Panc1 (cell line): ENCODE measurements at regions not wholly inside any gene's neighbourhood (a gene's known extent, or its start where the extent isn't known, plus 50 kb on each side); places are given as distances from the start of the nearest gene placed in this dataset.

Source experiments
- ATAC-seq: fragments of 200-7000 bp; cut with Tn5 transposase; 2 replicates; pipeline ENCODE4 v1.9.1; 2020; ENCODE audit warnings: mild to moderate bottlenecking, moderate library complexity
- BruUV-seq: library from RNA; stranded (reverse); fragments of 400-500 nt; replicated peaks from 2 replicates; lab custom pipeline; 2021; lab: Mats Ljungman, UMichigan
- CTCF ChIA-PET: fragments of 300-600 bp; sonication (Branson Sonifier 250); formaldehyde crosslinking; loops from one replicate; lab custom pipeline; 2022; ENCODE audit warnings: antibody characterized with exemption; lab: Charles Lee
- POLR2A ChIA-PET: fragments of 300-600 bp; sonication (Branson Sonifier 250); formaldehyde crosslinking; loops from one replicate; lab custom pipeline; 2022; ENCODE audit warnings: antibody characterized with exemption; lab: Charles Lee
- DNase-seq: peaks from one replicate; pipeline ENCODE4 v3.0.0-alpha.2; 2010; ENCODE audit warnings: low read depth, low spot score
- H3K27ac ChIP-seq: 2 replicates; pipeline ENCODE4 v1.5.1; 2011; ENCODE audit warnings: mild to moderate bottlenecking, low read length, inconsistent platforms
- H3K27me3 ChIP-seq: fragments of 200-500 bp; sonication (Bioruptor generic); 2 replicates; pipeline ENCODE4 v1.6.0; 2014; ENCODE audit warnings: low read length, inconsistent platforms; ENCODE audit not compliant: control insufficient read depth, insufficient read depth
- H3K36me3 ChIP-seq: fragments of 200-500 bp; sonication (Bioruptor generic); 2 replicates; pipeline ENCODE4 v1.5.1; 2014; ENCODE audit warnings: inconsistent platforms, mild to moderate bottlenecking, low read length, moderate library complexity; ENCODE audit not compliant: control insufficient read depth, insufficient read depth
- H3K4me1 ChIP-seq: 2 replicates; pipeline ENCODE4 v1.5.1; 2011; ENCODE audit warnings: inconsistent platforms, mild to moderate bottlenecking, low read length, moderate library complexity; ENCODE audit not compliant: control insufficient read depth, insufficient read depth
- H3K4me3 ChIP-seq, 2 experiments: 2 replicates each; pipeline ENCODE4 v1.5.1; 2011 to 2012; ENCODE audit warnings: low read depth in 2 of 2, low read length in 2 of 2, mild to moderate bottlenecking in 2 of 2, inconsistent platforms in 1 of 2, moderate library complexity in 1 of 2
- H3K9me3 ChIP-seq: fragments of 200-500 bp; sonication (Bioruptor generic); 2 replicates; pipeline ENCODE4 v1.5.1; 2014; ENCODE audit warnings: low read depth, mild to moderate bottlenecking, inconsistent platforms, low read length, moderate library complexity; ENCODE audit not compliant: control insufficient read depth, insufficient read depth
- POLR2AphosphoS5 ChIP-seq: IDR thresholded peaks from 2 replicates; pipeline ENCODE4 v1.6.1; 2012; ENCODE audit warnings: mild to moderate bottlenecking, low read depth, low read length, moderate library complexity
- SIN3A ChIP-seq: IDR thresholded peaks from 2 replicates; pipeline ENCODE4 v1.6.1; 2012; ENCODE audit warnings: low read depth, mild to moderate bottlenecking, low read length, moderate library complexity, borderline replicate concordance; ENCODE audit not compliant: insufficient read depth
- TCF7L2 ChIP-seq: IDR thresholded peaks from 2 replicates; pipeline ENCODE4 v1.6.1; 2011; ENCODE audit warnings: mild to moderate bottlenecking, low read depth, low read length, inconsistent platforms
- in situ Hi-C: cut with HindIII; loops from 2 replicates; pipeline ENCODE4 v1.10.0; 2016; ENCODE audit warnings: low sequenced_read_pairs, low pct_unique_long_range_greater_than_20kb
- intact Hi-C: fragments of 100-400 bp; cut with micrococcal nuclease; formaldehyde crosslinking; loops from one replicate; pipeline ENCODE4 v1.10.0; 2022; ENCODE audit not compliant: unreplicated experiment
- TF ChIP-seq, protein P1 (sequence below): fragments of 450-650 bp; IDR thresholded peaks from 2 replicates; pipeline ENCODE4 v1.5.1; 2017; ENCODE audit warnings: mild to moderate bottlenecking
- TF ChIP-seq, protein P2 (sequence below), 2 experiments: IDR thresholded peaks; 2 replicates each; pipeline ENCODE4 v1.6.1; 2011 to 2012; ENCODE audit warnings: low read depth in 2 of 2, control low read depth in 1 of 2, low read length in 1 of 2, mild to moderate bottlenecking in 1 of 2, moderate library complexity in 1 of 2; ENCODE audit not compliant: insufficient read depth in 1 of 2

DNA sequence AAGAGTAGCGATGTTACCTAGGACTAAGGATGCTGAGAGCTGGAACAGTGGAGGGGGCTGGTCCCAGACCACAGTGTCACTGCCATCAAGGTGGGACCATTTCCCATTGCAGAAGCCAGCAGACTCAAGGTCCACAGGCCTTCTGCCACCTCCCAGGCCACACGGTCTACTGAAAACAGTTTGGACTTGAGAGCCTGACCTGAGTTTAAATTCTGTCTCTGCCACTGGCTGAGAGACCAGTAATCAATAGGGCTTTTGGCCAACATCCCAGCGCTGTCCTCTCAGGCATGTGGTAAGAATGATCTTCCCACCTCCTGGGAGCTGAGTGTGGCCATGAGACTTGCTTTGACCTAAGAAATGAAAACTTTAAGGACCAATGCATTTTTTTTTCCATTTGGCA, 331.4 kb upstream of the CDH5 start:
- intact Hi-C loops (no loop called here), in situ Hi-C loops (no loop called here)
- no peak for DNase-seq
- no peaks in the 10 kb centered on the region for H3K27me3 ChIP-seq
- TF ChIP-seq SIN3A (no peak), POLR2AphosphoS5 (no peak), TCF7L2 (no peak)
- TF ChIP-seq, protein P1, sequence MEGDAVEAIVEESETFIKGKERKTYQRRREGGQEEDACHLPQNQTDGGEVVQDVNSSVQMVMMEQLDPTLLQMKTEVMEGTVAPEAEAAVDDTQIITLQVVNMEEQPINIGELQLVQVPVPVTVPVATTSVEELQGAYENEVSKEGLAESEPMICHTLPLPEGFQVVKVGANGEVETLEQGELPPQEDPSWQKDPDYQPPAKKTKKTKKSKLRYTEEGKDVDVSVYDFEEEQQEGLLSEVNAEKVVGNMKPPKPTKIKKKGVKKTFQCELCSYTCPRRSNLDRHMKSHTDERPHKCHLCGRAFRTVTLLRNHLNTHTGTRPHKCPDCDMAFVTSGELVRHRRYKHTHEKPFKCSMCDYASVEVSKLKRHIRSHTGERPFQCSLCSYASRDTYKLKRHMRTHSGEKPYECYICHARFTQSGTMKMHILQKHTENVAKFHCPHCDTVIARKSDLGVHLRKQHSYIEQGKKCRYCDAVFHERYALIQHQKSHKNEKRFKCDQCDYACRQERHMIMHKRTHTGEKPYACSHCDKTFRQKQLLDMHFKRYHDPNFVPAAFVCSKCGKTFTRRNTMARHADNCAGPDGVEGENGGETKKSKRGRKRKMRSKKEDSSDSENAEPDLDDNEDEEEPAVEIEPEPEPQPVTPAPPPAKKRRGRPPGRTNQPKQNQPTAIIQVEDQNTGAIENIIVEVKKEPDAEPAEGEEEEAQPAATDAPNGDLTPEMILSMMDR = no peak
- TF ChIP-seq, protein P2, sequence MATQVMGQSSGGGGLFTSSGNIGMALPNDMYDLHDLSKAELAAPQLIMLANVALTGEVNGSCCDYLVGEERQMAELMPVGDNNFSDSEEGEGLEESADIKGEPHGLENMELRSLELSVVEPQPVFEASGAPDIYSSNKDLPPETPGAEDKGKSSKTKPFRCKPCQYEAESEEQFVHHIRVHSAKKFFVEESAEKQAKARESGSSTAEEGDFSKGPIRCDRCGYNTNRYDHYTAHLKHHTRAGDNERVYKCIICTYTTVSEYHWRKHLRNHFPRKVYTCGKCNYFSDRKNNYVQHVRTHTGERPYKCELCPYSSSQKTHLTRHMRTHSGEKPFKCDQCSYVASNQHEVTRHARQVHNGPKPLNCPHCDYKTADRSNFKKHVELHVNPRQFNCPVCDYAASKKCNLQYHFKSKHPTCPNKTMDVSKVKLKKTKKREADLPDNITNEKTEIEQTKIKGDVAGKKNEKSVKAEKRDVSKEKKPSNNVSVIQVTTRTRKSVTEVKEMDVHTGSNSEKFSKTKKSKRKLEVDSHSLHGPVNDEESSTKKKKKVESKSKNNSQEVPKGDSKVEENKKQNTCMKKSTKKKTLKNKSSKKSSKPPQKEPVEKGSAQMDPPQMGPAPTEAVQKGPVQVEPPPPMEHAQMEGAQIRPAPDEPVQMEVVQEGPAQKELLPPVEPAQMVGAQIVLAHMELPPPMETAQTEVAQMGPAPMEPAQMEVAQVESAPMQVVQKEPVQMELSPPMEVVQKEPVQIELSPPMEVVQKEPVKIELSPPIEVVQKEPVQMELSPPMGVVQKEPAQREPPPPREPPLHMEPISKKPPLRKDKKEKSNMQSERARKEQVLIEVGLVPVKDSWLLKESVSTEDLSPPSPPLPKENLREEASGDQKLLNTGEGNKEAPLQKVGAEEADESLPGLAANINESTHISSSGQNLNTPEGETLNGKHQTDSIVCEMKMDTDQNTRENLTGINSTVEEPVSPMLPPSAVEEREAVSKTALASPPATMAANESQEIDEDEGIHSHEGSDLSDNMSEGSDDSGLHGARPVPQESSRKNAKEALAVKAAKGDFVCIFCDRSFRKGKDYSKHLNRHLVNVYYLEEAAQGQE (IDR thresholded peaks at IDR 0.05; ENCODE audit: insufficient read depth in 1 of 2, low read depth in 2 of 2, low read length in 1 of 2) = no peak
- no peak overlapping the region for H3K27ac ChIP-seq
- POLR2A ChIA-PET = no interaction called here
- no TSS peak for BruUV-seq
- ATAC-seq = no peak
- H3K4me3 ChIP-seq = no peak overlapping the region
- H3K36me3 ChIP-seq = no peaks in the 10 kb centered on the region
- no peaks in the 10 kb centered on the region for H3K4me1 ChIP-seq
- no peaks in the 10 kb centered on the region for H3K9me3 ChIP-seq
- CTCF ChIA-PET = no interaction called here

DNA sequence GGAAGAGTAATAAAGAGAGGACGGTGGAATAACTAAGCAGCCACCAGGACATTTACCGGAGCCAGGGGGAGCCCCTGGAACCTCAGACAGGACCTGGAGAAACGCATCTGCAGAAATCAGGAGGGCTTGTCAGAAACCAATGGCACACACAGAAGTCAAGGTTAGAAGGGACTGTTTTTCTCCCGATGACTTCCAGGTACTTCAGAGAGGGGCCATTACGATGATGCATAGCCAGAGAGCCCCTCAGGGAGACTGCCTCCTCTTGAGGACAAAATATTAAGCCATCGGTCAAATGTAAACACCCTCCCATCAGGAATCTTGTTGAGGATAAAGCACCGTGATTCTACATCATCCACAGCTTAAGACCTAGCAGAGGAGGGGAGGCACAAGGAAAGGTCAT, 333.6 kb upstream of the CDH5 start:
- CTCF ChIA-PET = no interaction called here
- in situ Hi-C loops = no loop called here
- Histone ChIP-seq H3K9me3 (no peaks in the 10 kb centered on the region), H3K4me3 (no peak overlapping the region), H3K27me3 (no peaks in the 10 kb centered on the region), H3K27ac (no peak overlapping the region), H3K4me1 (no peaks in the 10 kb centered on the region), H3K36me3 (no peaks in the 10 kb centered on the region)
- BruUV-seq = no TSS peak
- intact Hi-C loops = no loop called here
- DNase-seq (no peak), ATAC-seq (no peak)
- POLR2A ChIA-PET = no interaction called here
- TF ChIP-seq TCF7L2 (no peak), SIN3A (no peak)

DNA sequence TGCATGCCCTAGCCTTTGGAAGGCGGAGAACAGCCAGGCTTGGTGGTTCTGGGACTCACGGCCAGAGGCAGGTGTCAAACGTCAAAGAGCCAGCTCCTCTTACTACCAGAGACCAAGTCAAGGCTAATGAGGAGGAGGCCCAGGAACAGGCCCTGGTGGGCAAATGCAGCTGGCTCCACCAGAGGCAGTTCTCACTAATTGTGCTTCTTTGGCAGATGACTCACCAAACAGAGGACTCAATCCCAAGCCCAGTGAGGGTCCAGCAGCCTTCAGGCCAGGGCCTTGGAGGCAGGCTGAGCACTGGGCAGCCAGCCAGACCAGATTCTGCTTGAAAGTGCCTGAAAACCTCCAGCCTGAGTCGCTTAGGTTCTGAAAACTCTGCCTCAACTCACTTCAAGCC, 336.5 kb upstream of the CDH5 start:
- POLR2A ChIA-PET = no interaction called here
- in situ Hi-C loops (no loop called here), intact Hi-C loops (no loop called here)
- H3K9me3 ChIP-seq = no peaks in the 10 kb centered on the region
- H3K36me3 ChIP-seq = no peaks in the 10 kb centered on the region
- BruUV-seq = no TSS peak
- no peak overlapping the region for H3K4me3 ChIP-seq
- CTCF ChIA-PET = no interaction called here
- ATAC-seq (no peak), DNase-seq (no peak)
- no peak overlapping the region for H3K27ac ChIP-seq
- no peaks in the 10 kb centered on the region for H3K4me1 ChIP-seq
- TF ChIP-seq POLR2AphosphoS5 (no peak), TCF7L2 (no peak), SIN3A (no peak)
- TF ChIP-seq, protein P2 (IDR thresholded peaks at IDR 0.05; ENCODE audit: insufficient read depth in 1 of 2, low read depth in 2 of 2, low read length in 1 of 2) = no peak
- TF ChIP-seq, protein P1 = no peak
- H3K27me3 ChIP-seq = no peaks in the 10 kb centered on the region
